ENCODE measurements at regions not wholly inside any gene's neighbourhood (a gene's known extent, or its start where the extent isn't known, plus 50 kb on each side); places are given as distances from the start of the nearest gene placed in this dataset.

DNA sequence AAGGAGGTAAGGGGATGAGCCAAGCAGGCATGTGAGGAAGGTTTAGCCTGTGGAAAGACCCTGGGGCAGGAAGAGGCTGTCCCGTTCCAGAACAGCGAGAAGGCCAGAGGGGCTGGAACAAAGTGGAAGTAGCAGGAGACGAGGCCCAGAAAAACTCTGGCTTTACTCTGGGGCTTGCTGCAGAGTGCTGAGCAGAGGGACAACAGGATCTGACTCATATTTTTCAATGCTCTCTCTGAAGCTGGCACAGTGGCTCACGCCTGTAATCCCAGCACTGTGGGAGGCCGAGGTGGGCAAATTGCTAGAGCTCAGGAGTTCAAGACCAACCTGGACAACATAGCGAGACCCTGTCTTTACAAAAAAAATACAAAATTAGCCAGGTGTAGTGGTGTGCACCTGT is 52.4 kb upstream of the PAX7 start:
- TF ChIP-seq EZH2 (IDR thresholded peaks at IDR 0.05; ENCODE audit: low read depth, unreplicated experiment) (no peak), EZH2phosphoT487 (IDR thresholded peaks at IDR 0.05; ENCODE audit: unreplicated experiment) (no peak), POLR2AphosphoS5 (IDR thresholded peaks at IDR 0.05; ENCODE audit: low read depth) (no peak), CREB1 (CRISPR knock-in tag; IDR thresholded peaks at IDR 0.05; ENCODE audit: low read depth) (no peak), JUNB (IDR thresholded peaks at IDR 0.05; ENCODE audit: unreplicated experiment) (no peak)
- TF ChIP-seq, protein P1, sequence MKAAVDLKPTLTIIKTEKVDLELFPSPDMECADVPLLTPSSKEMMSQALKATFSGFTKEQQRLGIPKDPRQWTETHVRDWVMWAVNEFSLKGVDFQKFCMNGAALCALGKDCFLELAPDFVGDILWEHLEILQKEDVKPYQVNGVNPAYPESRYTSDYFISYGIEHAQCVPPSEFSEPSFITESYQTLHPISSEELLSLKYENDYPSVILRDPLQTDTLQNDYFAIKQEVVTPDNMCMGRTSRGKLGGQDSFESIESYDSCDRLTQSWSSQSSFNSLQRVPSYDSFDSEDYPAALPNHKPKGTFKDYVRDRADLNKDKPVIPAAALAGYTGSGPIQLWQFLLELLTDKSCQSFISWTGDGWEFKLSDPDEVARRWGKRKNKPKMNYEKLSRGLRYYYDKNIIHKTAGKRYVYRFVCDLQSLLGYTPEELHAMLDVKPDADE (IDR thresholded peaks at IDR 0.05), result no peak
- TF ChIP-seq, protein P2, sequence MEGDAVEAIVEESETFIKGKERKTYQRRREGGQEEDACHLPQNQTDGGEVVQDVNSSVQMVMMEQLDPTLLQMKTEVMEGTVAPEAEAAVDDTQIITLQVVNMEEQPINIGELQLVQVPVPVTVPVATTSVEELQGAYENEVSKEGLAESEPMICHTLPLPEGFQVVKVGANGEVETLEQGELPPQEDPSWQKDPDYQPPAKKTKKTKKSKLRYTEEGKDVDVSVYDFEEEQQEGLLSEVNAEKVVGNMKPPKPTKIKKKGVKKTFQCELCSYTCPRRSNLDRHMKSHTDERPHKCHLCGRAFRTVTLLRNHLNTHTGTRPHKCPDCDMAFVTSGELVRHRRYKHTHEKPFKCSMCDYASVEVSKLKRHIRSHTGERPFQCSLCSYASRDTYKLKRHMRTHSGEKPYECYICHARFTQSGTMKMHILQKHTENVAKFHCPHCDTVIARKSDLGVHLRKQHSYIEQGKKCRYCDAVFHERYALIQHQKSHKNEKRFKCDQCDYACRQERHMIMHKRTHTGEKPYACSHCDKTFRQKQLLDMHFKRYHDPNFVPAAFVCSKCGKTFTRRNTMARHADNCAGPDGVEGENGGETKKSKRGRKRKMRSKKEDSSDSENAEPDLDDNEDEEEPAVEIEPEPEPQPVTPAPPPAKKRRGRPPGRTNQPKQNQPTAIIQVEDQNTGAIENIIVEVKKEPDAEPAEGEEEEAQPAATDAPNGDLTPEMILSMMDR (conservative IDR thresholded peaks at IDR 0.05; ENCODE audit: low read depth in 2 of 2), result no peak
- TF ChIP-seq, protein P3, sequence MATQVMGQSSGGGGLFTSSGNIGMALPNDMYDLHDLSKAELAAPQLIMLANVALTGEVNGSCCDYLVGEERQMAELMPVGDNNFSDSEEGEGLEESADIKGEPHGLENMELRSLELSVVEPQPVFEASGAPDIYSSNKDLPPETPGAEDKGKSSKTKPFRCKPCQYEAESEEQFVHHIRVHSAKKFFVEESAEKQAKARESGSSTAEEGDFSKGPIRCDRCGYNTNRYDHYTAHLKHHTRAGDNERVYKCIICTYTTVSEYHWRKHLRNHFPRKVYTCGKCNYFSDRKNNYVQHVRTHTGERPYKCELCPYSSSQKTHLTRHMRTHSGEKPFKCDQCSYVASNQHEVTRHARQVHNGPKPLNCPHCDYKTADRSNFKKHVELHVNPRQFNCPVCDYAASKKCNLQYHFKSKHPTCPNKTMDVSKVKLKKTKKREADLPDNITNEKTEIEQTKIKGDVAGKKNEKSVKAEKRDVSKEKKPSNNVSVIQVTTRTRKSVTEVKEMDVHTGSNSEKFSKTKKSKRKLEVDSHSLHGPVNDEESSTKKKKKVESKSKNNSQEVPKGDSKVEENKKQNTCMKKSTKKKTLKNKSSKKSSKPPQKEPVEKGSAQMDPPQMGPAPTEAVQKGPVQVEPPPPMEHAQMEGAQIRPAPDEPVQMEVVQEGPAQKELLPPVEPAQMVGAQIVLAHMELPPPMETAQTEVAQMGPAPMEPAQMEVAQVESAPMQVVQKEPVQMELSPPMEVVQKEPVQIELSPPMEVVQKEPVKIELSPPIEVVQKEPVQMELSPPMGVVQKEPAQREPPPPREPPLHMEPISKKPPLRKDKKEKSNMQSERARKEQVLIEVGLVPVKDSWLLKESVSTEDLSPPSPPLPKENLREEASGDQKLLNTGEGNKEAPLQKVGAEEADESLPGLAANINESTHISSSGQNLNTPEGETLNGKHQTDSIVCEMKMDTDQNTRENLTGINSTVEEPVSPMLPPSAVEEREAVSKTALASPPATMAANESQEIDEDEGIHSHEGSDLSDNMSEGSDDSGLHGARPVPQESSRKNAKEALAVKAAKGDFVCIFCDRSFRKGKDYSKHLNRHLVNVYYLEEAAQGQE (IDR thresholded peaks at IDR 0.05; ENCODE audit: unreplicated experiment), result no peak
